GM10248 (cell line): ENCODE measurements at regions not wholly inside any gene's neighbourhood (a gene's known extent, or its start where the extent isn't known, plus 50 kb on each side); places are given as distances from the start of the nearest gene placed in this dataset.

Experiments used
- CTCF ChIA-PET: fragments of 300-600 bp; sonication (Branson Sonifier 250); formaldehyde crosslinking; extraction: SDS; loops from one replicate; lab custom pipeline; 2021; ENCODE audit warnings: antibody characterized with exemption; lab: Yijun Ruan, JAX
- POLR2A ChIA-PET: fragments of 350-650 bp; sonication (Branson Sonifier 250); formaldehyde crosslinking; extraction: SDS; loops from one replicate; lab custom pipeline; 2020; ENCODE audit warnings: antibody characterized with exemption; lab: Yijun Ruan, JAX
- DNase-seq: peaks from one replicate; pipeline ENCODE4 v3.0.0; 2012; ENCODE audit errors: extremely low spot score
- TF ChIP-seq, protein P1 (sequence below): IDR thresholded peaks from 2 replicates; pipeline ENCODE4 v1.5.1; 2012; ENCODE audit warnings: mild to moderate bottlenecking, low read depth; ENCODE audit errors: extremely low read depth, missing control alignments, control extremely low read depth

DNA sequence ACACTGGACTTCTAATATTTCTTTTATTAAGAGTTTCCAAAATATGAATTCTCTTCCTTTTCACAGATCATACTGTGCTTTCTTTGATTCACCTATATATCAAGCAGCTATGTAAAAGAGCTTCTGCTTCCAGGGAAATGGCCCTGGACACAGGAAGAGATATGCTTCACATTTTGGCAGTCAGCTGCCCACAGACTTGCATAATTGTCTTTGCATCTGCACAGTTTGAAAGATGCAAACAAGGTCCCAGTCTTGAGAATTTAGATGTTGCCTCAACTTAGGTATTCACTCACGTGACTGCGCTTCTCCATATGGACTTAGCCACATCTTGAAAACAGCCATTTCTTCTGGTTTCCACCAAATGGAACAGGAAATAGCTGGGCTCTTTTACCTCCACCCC lies 92.3 kb upstream of the POU2AF2 start:
- POLR2A ChIA-PET, result no interaction called here
- TF ChIP-seq, protein P1, sequence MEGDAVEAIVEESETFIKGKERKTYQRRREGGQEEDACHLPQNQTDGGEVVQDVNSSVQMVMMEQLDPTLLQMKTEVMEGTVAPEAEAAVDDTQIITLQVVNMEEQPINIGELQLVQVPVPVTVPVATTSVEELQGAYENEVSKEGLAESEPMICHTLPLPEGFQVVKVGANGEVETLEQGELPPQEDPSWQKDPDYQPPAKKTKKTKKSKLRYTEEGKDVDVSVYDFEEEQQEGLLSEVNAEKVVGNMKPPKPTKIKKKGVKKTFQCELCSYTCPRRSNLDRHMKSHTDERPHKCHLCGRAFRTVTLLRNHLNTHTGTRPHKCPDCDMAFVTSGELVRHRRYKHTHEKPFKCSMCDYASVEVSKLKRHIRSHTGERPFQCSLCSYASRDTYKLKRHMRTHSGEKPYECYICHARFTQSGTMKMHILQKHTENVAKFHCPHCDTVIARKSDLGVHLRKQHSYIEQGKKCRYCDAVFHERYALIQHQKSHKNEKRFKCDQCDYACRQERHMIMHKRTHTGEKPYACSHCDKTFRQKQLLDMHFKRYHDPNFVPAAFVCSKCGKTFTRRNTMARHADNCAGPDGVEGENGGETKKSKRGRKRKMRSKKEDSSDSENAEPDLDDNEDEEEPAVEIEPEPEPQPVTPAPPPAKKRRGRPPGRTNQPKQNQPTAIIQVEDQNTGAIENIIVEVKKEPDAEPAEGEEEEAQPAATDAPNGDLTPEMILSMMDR, result no peak
- DNase-seq, result no peak
- CTCF ChIA-PET, result interaction anchor here (3.0 kb wide), 1 partner anchor 11 kb away, joined by 9 read pairs; no protein-coding TSS in a partner anchor

DNA sequence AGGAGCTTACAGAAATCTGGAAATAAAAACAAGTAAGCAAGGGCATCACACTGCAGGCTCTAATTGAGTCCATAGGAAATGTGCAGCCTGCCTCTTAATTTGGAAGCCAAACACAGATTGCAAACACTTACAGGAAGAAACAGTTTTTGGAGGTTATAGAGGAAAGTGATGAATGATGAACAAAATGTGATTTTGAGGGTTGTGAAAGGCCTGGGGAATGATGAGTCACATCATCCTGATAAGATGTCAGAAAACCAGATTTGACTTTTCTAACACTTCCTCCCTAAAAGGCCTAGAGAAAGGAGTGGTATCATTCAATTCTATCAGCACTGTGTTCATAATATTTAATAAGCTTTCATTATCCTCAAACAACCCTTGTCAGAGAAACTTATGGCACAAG lies 96.6 kb upstream of the POU2AF2 start:
- no peak for DNase-seq
- POLR2A ChIA-PET, result no interaction called here
- TF ChIP-seq, protein P1, result no peak
- CTCF ChIA-PET, result interaction anchor here (0.6 to 1.6 kb wide), 3 partner anchors 8 to 206 kb away, joined by 3 read pairs; no protein-coding TSS in a partner anchor

DNA sequence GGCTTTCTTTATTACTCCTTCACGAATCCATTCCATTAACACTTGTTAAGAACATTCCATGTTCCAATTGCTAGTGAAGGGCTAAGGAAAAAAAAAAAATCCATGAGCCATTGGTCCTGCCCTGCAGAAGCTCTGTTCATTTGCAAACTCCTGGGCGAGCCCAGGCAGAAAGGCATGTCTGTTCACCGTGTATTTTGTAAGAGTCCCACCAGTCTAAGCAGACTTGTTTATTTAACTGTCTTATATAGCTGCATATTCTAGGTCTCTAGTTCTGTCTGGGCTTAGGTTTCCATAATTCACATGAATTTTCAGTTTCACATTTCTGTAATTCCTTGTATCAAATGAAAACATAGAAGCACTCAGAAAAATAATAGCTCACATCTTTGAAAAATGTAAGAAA lies 97.4 kb upstream of the POU2AF2 start:
- TF ChIP-seq, protein P1, result no peak
- DNase-seq, result no peak
- ChIA-PET POLR2A (no interaction called here), CTCF (interaction anchor here (0.6 to 1.6 kb wide), 3 partner anchors 9 to 205 kb away, joined by 3 read pairs; no protein-coding TSS in a partner anchor)

DNA sequence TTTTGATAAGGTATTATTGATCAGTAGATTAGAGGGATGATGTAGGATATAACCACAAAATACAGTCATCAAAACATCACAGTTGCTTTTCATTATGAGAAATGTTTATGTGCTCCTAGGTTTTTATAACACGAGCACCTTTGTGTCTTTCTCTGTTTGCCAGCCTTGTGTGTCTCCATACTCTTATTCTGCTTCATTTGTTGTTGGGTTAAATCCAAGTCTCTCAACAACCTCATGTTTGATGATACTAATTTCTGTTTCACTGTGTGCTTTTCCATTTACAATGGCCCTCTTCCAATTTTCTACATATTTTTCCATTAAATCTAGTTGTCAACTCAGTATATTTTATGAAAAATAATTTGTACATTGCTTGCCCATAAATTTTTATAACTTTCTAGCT lies 107.7 kb upstream of the POU2AF2 start:
- no peak for DNase-seq
- TF ChIP-seq, protein P1, result no peak
- CTCF ChIA-PET, result no interaction called here
- POLR2A ChIA-PET, result no interaction called here

DNA sequence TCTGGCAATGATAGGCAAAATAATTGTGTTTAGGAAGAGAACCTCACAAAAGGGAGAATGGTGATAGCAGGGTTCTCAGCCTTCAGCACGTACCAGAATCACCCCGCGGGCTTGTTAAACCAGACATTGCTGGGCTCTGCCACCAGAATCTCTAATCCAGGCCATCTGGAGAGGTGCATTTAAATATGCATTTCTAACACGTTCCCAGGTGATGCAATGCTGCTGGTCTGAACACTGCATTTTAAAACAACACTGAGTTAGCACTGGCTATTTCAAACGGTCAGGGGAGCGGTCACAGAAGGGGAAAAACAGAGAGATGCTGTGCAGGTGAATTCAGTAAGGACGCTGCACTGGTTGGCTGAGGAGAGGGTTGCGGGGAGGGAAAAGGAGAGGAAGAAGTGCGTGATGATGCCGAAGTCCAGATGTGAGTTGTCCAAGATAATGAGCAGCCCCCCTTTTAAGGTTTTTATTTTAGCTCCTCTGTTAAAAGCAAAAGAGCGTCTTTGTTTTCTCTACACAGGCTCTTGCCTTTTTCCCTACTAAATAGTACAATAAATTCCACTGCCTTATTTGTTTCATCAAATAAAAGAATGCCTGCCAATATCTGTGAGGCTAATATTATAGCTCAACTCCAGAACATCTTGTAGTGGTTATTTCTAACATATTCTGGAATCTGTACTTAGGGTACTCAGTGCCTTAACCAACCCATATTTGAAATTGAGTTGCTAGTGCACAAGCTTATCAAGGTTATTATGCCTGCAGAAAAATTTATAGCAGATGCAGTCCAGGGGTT lies 109.6 kb upstream of the POU2AF2 start:
- DNase-seq, result no peak
- TF ChIP-seq, protein P1, result no peak
- ChIA-PET POLR2A (no interaction called here), CTCF (interaction anchor here (1.5 kb wide), 1 partner anchor 17 kb away, joined by 4 read pairs; no protein-coding TSS in a partner anchor)

DNA sequence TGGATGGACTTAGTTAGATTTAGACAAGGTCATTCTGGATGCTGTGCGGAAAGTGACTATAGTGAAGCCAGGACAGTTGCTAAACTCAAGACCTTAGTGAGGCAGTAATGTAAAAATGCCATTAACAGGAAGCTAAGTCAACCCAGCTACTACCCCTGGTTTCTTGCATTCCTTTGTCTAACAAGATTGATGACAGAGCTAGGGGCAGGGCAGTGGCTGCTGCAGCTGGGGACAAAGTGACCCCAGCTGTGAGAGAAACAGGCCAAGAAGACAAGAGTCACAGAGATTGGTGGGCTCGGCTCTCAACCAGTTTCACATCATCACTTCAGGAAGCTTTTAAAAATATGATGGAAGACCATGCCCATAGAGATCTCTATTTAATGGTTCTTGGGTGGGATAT lies 110.4 kb upstream of the POU2AF2 start:
- TF ChIP-seq, protein P1, result no peak
- no peak for DNase-seq
- ChIA-PET POLR2A (no interaction called here), CTCF (interaction anchor here (1.5 kb wide), 1 partner anchor 16 kb away, joined by 4 read pairs; no protein-coding TSS in a partner anchor)
